Endothelial cell of umbilical vein (primary cell): ENCODE measurements at regions not wholly inside any gene's neighbourhood (a gene's known extent, or its start where the extent isn't known, plus 50 kb on each side); places are given as distances from the start of the nearest gene placed in this dataset.

Experiments used
- BruUV-seq: library from RNA; stranded (reverse); fragments of 400-500 nt; replicated peaks from 2 replicates; lab custom pipeline; 2021; lab: Mats Ljungman, UMichigan
- CTCF ChIA-PET: fragments of 300-600, 350-600 bp; sonication (Branson Sonifier 250); formaldehyde crosslinking; loops from one replicate; lab custom pipeline; 2021; ENCODE audit warnings: antibody characterized with exemption, inconsistent platforms; lab: Charles Lee
- POLR2A ChIA-PET: fragments of 300-600, 350-600 bp; sonication (Branson Sonifier 250); formaldehyde crosslinking; loops from one replicate; lab custom pipeline; 2021; ENCODE audit warnings: antibody characterized with exemption, inconsistent platforms; lab: Charles Lee
- DNase-seq: peaks from one replicate; pipeline ENCODE4 v3.0.0-alpha.2; 2011; ENCODE audit warnings: low read depth, low spot score
- FAIRE-seq: peaks from 2 replicates; lab custom pipeline; 2011; peaks lifted over from hg19 to GRCh38; lab: Jason Lieb, UNC
- H2AFZ ChIP-seq: 2 replicates; pipeline ENCODE4 v1.6.0; 2012; ENCODE audit warnings: low read depth, low read length, control low read depth, inconsistent platforms
- H3K27ac ChIP-seq: 2 replicates; pipeline ENCODE4 v1.5.1; 2011; ENCODE audit warnings: low read depth, mild to moderate bottlenecking, control low read depth, low read length, moderate library complexity; ENCODE audit not compliant: insufficient read depth
- H3K27me3 ChIP-seq, 2 experiments: 2 replicates each; pipeline versions ENCODE4 v1.6.0 to v1.6.1; 2011; ENCODE audit warnings: low read length in 2 of 2, mixed read lengths in 1 of 2; ENCODE audit not compliant: control insufficient read depth in 2 of 2, insufficient read depth in 2 of 2
- H3K36me3 ChIP-seq, 2 experiments: 2 replicates in 1 of 2; 3 replicates in 1 of 2; pipeline ENCODE4 v1.5.1; 2011; ENCODE audit warnings: low read length in 2 of 2, mild to moderate bottlenecking in 1 of 2, moderate library complexity in 1 of 2; ENCODE audit not compliant: control insufficient read depth in 2 of 2, insufficient read depth in 2 of 2; ENCODE audit errors: extremely low read depth in 1 of 2
- H3K4me1 ChIP-seq: 3 replicates; pipeline ENCODE4 v1.5.1; 2011; ENCODE audit warnings: mild to moderate bottlenecking, low read length; ENCODE audit not compliant: control insufficient read depth, insufficient read depth; ENCODE audit errors: extremely low read depth
- H3K4me2 ChIP-seq: 2 replicates; pipeline ENCODE4 v1.6.1; 2011; ENCODE audit warnings: low read length, control low read depth, mixed read lengths; ENCODE audit not compliant: insufficient read depth
- H3K4me3 ChIP-seq, 3 experiments: fragments of 200-600 bp in 1 of 3; sonication (generic), shearing (Covaris generic) in 1 of 3; replicated peaks in 1 of 3; 2 replicates each; pipeline ENCODE4 v1.5.1; 2011 to 2016; ENCODE audit warnings: control low read depth in 3 of 3, low read length in 3 of 3, mild to moderate bottlenecking in 2 of 3, inconsistent platforms in 1 of 3, low read depth in 1 of 3, moderate library complexity in 1 of 3; ENCODE audit not compliant: insufficient read depth in 1 of 3
- H3K79me2 ChIP-seq: 2 replicates; pipeline ENCODE4 v1.6.0; 2012; ENCODE audit warnings: low read length, inconsistent platforms; ENCODE audit not compliant: control insufficient read depth, insufficient read depth
- H3K9ac ChIP-seq: replicated peaks from 2 replicates; pipeline ENCODE3; 2011; ENCODE audit warnings: low read length, control low read depth; ENCODE audit not compliant: insufficient read depth; ENCODE audit errors: extremely low read depth
- H3K9me1 ChIP-seq: replicated peaks from 3 replicates; pipeline ENCODE4 v1.6.0; 2011; ENCODE audit warnings: mild to moderate bottlenecking, low read length; ENCODE audit not compliant: control insufficient read depth, insufficient read depth; ENCODE audit errors: extremely low read depth
- H3K9me3 ChIP-seq: replicated peaks from 2 replicates; pipeline ENCODE4 v1.5.1; 2012; ENCODE audit warnings: low read length, inconsistent platforms; ENCODE audit not compliant: control insufficient read depth, insufficient read depth
- H4K20me1 ChIP-seq: replicated peaks from 2 replicates; pipeline ENCODE3; 2011; ENCODE audit warnings: mild to moderate bottlenecking, low read length; ENCODE audit not compliant: control insufficient read depth, insufficient read depth; ENCODE audit errors: extremely low read depth
- CTCF ChIP-seq, 2 donors: IDR thresholded peaks; 1 replicate in 1 of 2; 2 replicates in 1 of 2; pipeline ENCODE4 v1.5.1; 2011; ENCODE audit warnings: low read length in 2 of 2, mild to moderate bottlenecking in 2 of 2, moderate library complexity in 2 of 2, control low read depth in 1 of 2, inconsistent platforms in 1 of 2, low read depth in 1 of 2; ENCODE audit not compliant: insufficient read depth in 1 of 2; ENCODE audit errors: extremely low read depth in 1 of 2
- EZH2 ChIP-seq: IDR thresholded peaks from 2 replicates; pipeline ENCODE4 v1.6.1; 2012; ENCODE audit warnings: borderline replicate concordance, low read depth, mild to moderate bottlenecking, moderate library complexity, low read length, inconsistent platforms; ENCODE audit not compliant: severe bottlenecking
- FOS ChIP-seq: IDR thresholded peaks from 2 replicates; pipeline ENCODE4 v1.6.1; 2011; ENCODE audit warnings: mild to moderate bottlenecking, low read length, moderate library complexity, borderline replicate concordance; ENCODE audit not compliant: insufficient read depth
- GATA2 ChIP-seq: IDR thresholded peaks from 2 replicates; pipeline ENCODE4 v1.7.0; 2011; ENCODE audit warnings: low read depth, mild to moderate bottlenecking, moderate library complexity, mixed read lengths, low read length; ENCODE audit not compliant: insufficient read length, insufficient read depth
- JUN ChIP-seq: IDR thresholded peaks from 2 replicates; pipeline ENCODE4 v1.6.1; 2011; ENCODE audit warnings: borderline replicate concordance, low read depth; ENCODE audit not compliant: insufficient read length, insufficient read depth
- MYC ChIP-seq: IDR thresholded peaks from one replicate; pipeline ENCODE4 v1.6.1; 2011; ENCODE audit warnings: mild to moderate bottlenecking, low read depth, low read length
- POLR2A ChIP-seq: IDR thresholded peaks from 2 replicates; pipeline ENCODE4 v1.6.1; 2012; ENCODE audit warnings: low read depth, mild to moderate bottlenecking, control low read depth, low read length
- POLR2AphosphoS5 ChIP-seq: IDR thresholded peaks from 2 replicates; pipeline ENCODE4 v1.6.1; 2012; ENCODE audit warnings: low read depth, mild to moderate bottlenecking, control low read depth, low read length, moderate library complexity; ENCODE audit not compliant: insufficient read depth
- dilution Hi-C: fragments of 300-500 bp; cut with MboI; formaldehyde crosslinking; loops from one replicate; pipeline ENCODE4 v1.15.0; 2019; ENCODE audit warnings: low sequenced_read_pairs; ENCODE audit not compliant: extremely low pct_ligation_motif_present
- intact Hi-C: fragments of 100-400 bp; cut with micrococcal nuclease; formaldehyde crosslinking; loops from one replicate; pipeline ENCODE4 v1.10.0; 2022
- TF ChIP-seq, protein P1 (sequence below): IDR thresholded peaks from 2 replicates; pipeline ENCODE4 v1.6.1; 2011; ENCODE audit not compliant: insufficient read depth, insufficient read length

DNA sequence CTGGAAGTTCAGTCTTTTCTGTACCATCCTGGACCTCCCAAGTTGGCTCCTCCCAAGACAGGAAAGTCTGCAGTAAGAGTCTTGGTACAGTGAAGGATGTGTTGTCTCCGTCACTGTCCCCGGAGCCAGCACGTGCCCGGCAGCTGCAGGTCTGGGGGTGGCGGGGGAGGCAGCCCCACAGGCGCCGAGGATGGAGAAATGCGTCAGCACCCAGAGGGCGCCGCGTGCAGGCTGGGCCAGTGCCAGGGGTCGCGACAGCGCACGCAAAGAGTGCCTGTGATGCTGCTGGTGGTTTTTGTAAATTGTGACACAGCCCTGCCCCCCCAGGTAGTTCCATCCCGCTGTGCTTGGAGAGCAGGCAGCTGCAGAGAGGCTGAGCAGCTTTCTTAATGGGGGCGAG, 1200.5 kb downstream of the BRD1 start:
- Histone ChIP-seq H3K4me3 (no peak overlapping the region), H3K9me1 (no peaks in the 10 kb centered on the region), H3K27ac (no peak overlapping the region), H3K9me3 (peaks cover 13% of the 10 kb centered on the region), H4K20me1 (no peaks in the 10 kb centered on the region), H3K36me3 (no peaks in the 10 kb centered on the region), H3K27me3 (no peaks in the 10 kb centered on the region), H3K9ac (no peak overlapping the region), H3K4me2 (no peak overlapping the region), H3K79me2 (no peaks in the 10 kb centered on the region), H2AFZ (no peak overlapping the region), H3K4me1 (no peaks in the 10 kb centered on the region)
- FAIRE-seq (no peak), DNase-seq (no peak)
- no TSS peak for BruUV-seq
- CTCF ChIA-PET = no interaction called here
- intact Hi-C loops (no loop called here), dilution Hi-C loops (no loop called here)
- POLR2A ChIA-PET = no interaction called here
- TF ChIP-seq CTCF (IDR thresholded peaks at IDR 0.05; ENCODE audit: extremely low read depth in 1 of 2, insufficient read depth in 1 of 2, low read depth in 1 of 2, low read length in 2 of 2) (no peak), POLR2AphosphoS5 (no peak), POLR2A (no peak), JUN (no peak), EZH2 (no peak), GATA2 (no peak), MYC (no peak), FOS (no peak)
- TF ChIP-seq, protein P1, sequence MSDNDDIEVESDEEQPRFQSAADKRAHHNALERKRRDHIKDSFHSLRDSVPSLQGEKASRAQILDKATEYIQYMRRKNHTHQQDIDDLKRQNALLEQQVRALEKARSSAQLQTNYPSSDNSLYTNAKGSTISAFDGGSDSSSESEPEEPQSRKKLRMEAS = no peak
